Sigmoid colon (tissue), 6 donors: ENCODE measurements at regions not wholly inside any gene's neighbourhood (a gene's known extent, or its start where the extent isn't known, plus 50 kb on each side); places are given as distances from the start of the nearest gene placed in this dataset.

Source experiments
- DNase-seq: peaks from one replicate; pipeline ENCODE4 v3.0.0-alpha.2; 2019
- H3K27ac ChIP-seq, 4 donors: fragments of 200-600 bp; sonication (generic); one replicate each; pipeline ENCODE4 v1.5.1; 2016 to 2019; ENCODE audit warnings: mild to moderate bottlenecking in 1 of 4
- H3K27me3 ChIP-seq, 3 donors: fragments of 200-600 bp; sonication (generic); one replicate each; pipeline ENCODE4 v1.5.1; 2019; ENCODE audit warnings: mild to moderate bottlenecking in 1 of 3
- H3K36me3 ChIP-seq, 4 donors: fragments of 200-600 bp; sonication (generic); one replicate each; pipeline ENCODE4 v1.5.1; 2016 to 2019
- H3K4me1 ChIP-seq, 4 donors: fragments of 200-600 bp; sonication (generic); one replicate each; pipeline ENCODE4 v1.5.1; 2017 to 2019
- H3K4me3 ChIP-seq, 4 donors: fragments of 200-600 bp; sonication (generic); one replicate each; pipeline ENCODE4 v1.5.1; 2017 to 2019; ENCODE audit warnings: mild to moderate bottlenecking in 2 of 4, moderate library complexity in 1 of 4
- H3K9me3 ChIP-seq, 4 donors: fragments of 200-600 bp in 3 of 4; sonication (generic) in 3 of 4; one replicate each; pipeline versions ENCODE4 v1.5.1 to v1.6.1; 2013 to 2019
- CTCF ChIP-seq, 4 experiments: fragments of 450-650 bp in 3 of 4; fragments of 200-600 bp in 1 of 4; IDR thresholded peaks; one replicate each; pipeline ENCODE4 v1.5.1; 2016 to 2019; ENCODE audit warnings: antibody characterized with exemption in 4 of 4, mild to moderate bottlenecking in 3 of 4, moderate library complexity in 2 of 4
- EP300 ChIP-seq, 4 donors: sonication (generic); formaldehyde crosslinking; IDR thresholded peaks; one replicate each; pipeline ENCODE4 v1.6.1; 2017; ENCODE audit warnings: antibody characterized with exemption in 4 of 4
- POLR2A ChIP-seq, 2 donors: fragments of 450-650 bp; IDR thresholded peaks; one replicate each; pipeline ENCODE4 v1.6.1; 2016; ENCODE audit warnings: antibody characterized with exemption in 2 of 2, mild to moderate bottlenecking in 2 of 2, moderate library complexity in 2 of 2
- POLR2AphosphoS5 ChIP-seq, 4 donors: sonication (generic); formaldehyde crosslinking; IDR thresholded peaks; one replicate each; pipeline ENCODE4 v1.6.1; 2017; ENCODE audit warnings: antibody characterized with exemption in 4 of 4
- WGBS, 2 donors: extraction: QIAGEN DNeasy Blood & Tissue Kit; methylation state at CpG; one replicate each; pipeline ENCODE4 v1.1.7; 2013; 5-methylcytosine and 5-hydroxymethylcytosine counted together
- intact Hi-C: fragments of 100-400 bp; cut with DNase I; formaldehyde crosslinking; loops from one replicate; pipeline ENCODE4 v1.15.1; 2023
- donor health status: healthy with polysubstance abuse.
- donor health status: healthy.

GRCh38 chr3:64764386-64764929 is 76.7 kb upstream of the ADAMTS9 start:
- 70 to 71% methylated on average over 6 of the region's 6 CpGs for WGBS, 2 donors
- H3K27me3 ChIP-seq = no peaks in the 10 kb centered on the region
- H3K9me3 ChIP-seq = no peaks in the 10 kb centered on the region
- no peak for TF ChIP-seq EP300 (IDR thresholded peaks at IDR 0.05)
- H3K4me1 ChIP-seq = peaks cover 0 to 51% (median 43%) of the 10 kb centered on the region in 4 donors
- no peak for DNase-seq
- H3K4me3 ChIP-seq = no peak overlapping the region
- H3K27ac ChIP-seq = no peak overlapping the region
- intact Hi-C loops = no loop called here
- H3K36me3 ChIP-seq = no peaks in the 10 kb centered on the region

- Histone ChIP-seq H3K4me3 (no peak overlapping the region), H3K36me3 (no peaks in the 10 kb centered on the region), H3K9me3 (no peaks in the 10 kb centered on the region), H3K4me1 (peaks cover 0 to 55% (median 47%) of the 10 kb centered on the region in 4 donors), H3K27ac (no peak overlapping the region), H3K27me3 (no peaks in the 10 kb centered on the region)
- no peak for DNase-seq
- no peak for TF ChIP-seq POLR2A (IDR thresholded peaks at IDR 0.05)
- intact Hi-C loops = no loop called here
Measured at GRCh38 chr3:64763980-64764379, 76.2 kb upstream of the ADAMTS9 start.

GRCh38 chr3:64761729-64762128 is 73.9 kb upstream of the ADAMTS9 start:
- Histone ChIP-seq H3K4me1 (peaks cover 0 to 52% (median 44%) of the 10 kb centered on the region in 4 donors), H3K36me3 (no peaks in the 10 kb centered on the region), H3K9me3 (no peaks in the 10 kb centered on the region), H3K4me3 (no peak overlapping the region), H3K27me3 (no peaks in the 10 kb centered on the region), H3K27ac (peak overlapping the region in 2 of 4 donors; percentile 16 to 80)
- 81 to 84% methylated on average over 5 of the region's 5 CpGs for WGBS, 2 donors
- DNase-seq = no peak
- TF ChIP-seq CTCF (IDR thresholded peaks at IDR 0.05) (no peak), POLR2A (IDR thresholded peaks at IDR 0.05) (no peak)
- intact Hi-C loops = no loop called here

GRCh38 chr3:64760258-64760657 is 72.5 kb upstream of the ADAMTS9 start:
- Histone ChIP-seq H3K36me3 (no peaks in the 10 kb centered on the region), H3K27ac (peak overlapping the region; percentile 45 to 80 (median 70))

GRCh38 chr3:64759811-64760210 is 72.0 kb upstream of the ADAMTS9 start:
- Histone ChIP-seq H3K4me3 (no peak overlapping the region), H3K9me3 (no peaks in the 10 kb centered on the region), H3K27ac (peak overlapping the region; percentile 45 to 80 (median 70)), H3K27me3 (no peaks in the 10 kb centered on the region), H3K36me3 (no peaks in the 10 kb centered on the region), H3K4me1 (peaks cover 0 to 45% (median 32%) of the 10 kb centered on the region in 4 donors)
- 82 to 93% methylated on average over 2 of the region's 2 CpGs for WGBS, 2 donors
- TF ChIP-seq CTCF (IDR thresholded peaks at IDR 0.05) (no peak), EP300 (IDR thresholded peaks at IDR 0.05) (peak in 3 of 4 donors; percentile 86 to 98 (median 88)), POLR2AphosphoS5 (IDR thresholded peaks at IDR 0.05) (peak; percentile 16 to 87 (median 68))
- DNase-seq = no peak
- intact Hi-C loops = no loop called here

More at GRCh38 chr3:64760258-64760657, 72.5 kb upstream of the ADAMTS9 start:
- H3K4me3 ChIP-seq = no peak overlapping the region
- 73 to 82% methylated on average over 5 of the region's 5 CpGs for WGBS, 2 donors
- TF ChIP-seq POLR2AphosphoS5 (IDR thresholded peaks at IDR 0.05) (no peak), POLR2A (IDR thresholded peaks at IDR 0.05) (no peak), CTCF (IDR thresholded peaks at IDR 0.05) (no peak), EP300 (IDR thresholded peaks at IDR 0.05) (no peak)
- H3K4me1 ChIP-seq = peaks cover 0 to 46% (median 32%) of the 10 kb centered on the region in 4 donors
- no peaks in the 10 kb centered on the region for H3K27me3 ChIP-seq
- DNase-seq = no peak
- intact Hi-C loops = no loop called here
- no peaks in the 10 kb centered on the region for H3K9me3 ChIP-seq

GRCh38 chr3:64756398-64756986 is 68.7 kb upstream of the ADAMTS9 start:
- Histone ChIP-seq H3K27me3 (no peaks in the 10 kb centered on the region), H3K4me3 (no peak overlapping the region), H3K9me3 (no peaks in the 10 kb centered on the region), H3K4me1 (peaks cover 0 to 50% (median 24%) of the 10 kb centered on the region in 4 donors), H3K36me3 (no peaks in the 10 kb centered on the region), H3K27ac (peak overlapping the region in 1 of 4 donors; percentile 45)
- TF ChIP-seq POLR2AphosphoS5 (IDR thresholded peaks at IDR 0.05) (no peak), EP300 (IDR thresholded peaks at IDR 0.05) (no peak), CTCF (IDR thresholded peaks at IDR 0.05) (no peak)
- intact Hi-C loops = no loop called here
- no peak for DNase-seq
- WGBS, 2 donors = 90 to 91% methylated on average over 2 of the region's 2 CpGs
